ENCODE measurements at regions not wholly inside any gene's neighbourhood (a gene's known extent, or its start where the extent isn't known, plus 50 kb on each side); places are given as distances from the start of the nearest gene placed in this dataset.

DNA sequence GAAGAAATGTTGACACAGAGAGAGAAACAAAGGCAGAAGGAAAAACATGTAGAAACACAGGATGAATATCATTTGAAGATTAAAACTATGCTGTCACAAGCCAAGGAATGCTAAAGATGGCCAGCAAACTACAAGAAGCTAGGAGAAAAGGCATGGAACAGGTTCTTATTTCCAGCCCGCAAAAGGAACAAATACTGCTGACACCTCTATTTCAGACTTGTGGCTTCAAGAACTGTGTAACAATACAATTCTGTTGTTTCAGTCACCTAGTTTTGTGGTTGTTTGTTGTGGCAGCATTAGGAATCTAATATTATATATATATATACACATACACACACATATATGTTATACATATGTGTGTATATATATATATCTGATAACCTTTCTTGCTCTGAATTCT is 1543.9 kb downstream of the KCNT2 start:
- Histone ChIP-seq H3K79me2 (ENCODE audit: low read length) (no peaks in the 10 kb centered on the region), H3K9ac (ENCODE audit: low read length) (no peak overlapping the region), H3K9me3 (ENCODE audit: low read length) (peaks cover 9% of the 10 kb centered on the region; the same call in 1 of the 2 replicates), H3K4me2 (ENCODE audit: low read depth, low read length, poor library complexity, severe bottlenecking) (no peak overlapping the region), H3K27me3 (ENCODE audit: low read length) (no peaks in the 10 kb centered on the region), H3K27ac (ENCODE audit: low read length) (no peak overlapping the region), H3K9me2 (replicated peaks; ENCODE audit: insufficient read depth, low read length) (no peaks in the 10 kb centered on the region), H3K4me1 (ENCODE audit: low read length) (no peaks in the 10 kb centered on the region), H2AFZ (ENCODE audit: low read length) (no peak overlapping the region), H3K4me3 (ENCODE audit: low read length) (no peak overlapping the region), H3K36me3 (ENCODE audit: insufficient read depth, low read length) (no peaks in the 10 kb centered on the region), H4K20me1 (ENCODE audit: insufficient read depth, low read depth, low read length) (no peaks in the 10 kb centered on the region)
- no peak for DNase-seq

DNA sequence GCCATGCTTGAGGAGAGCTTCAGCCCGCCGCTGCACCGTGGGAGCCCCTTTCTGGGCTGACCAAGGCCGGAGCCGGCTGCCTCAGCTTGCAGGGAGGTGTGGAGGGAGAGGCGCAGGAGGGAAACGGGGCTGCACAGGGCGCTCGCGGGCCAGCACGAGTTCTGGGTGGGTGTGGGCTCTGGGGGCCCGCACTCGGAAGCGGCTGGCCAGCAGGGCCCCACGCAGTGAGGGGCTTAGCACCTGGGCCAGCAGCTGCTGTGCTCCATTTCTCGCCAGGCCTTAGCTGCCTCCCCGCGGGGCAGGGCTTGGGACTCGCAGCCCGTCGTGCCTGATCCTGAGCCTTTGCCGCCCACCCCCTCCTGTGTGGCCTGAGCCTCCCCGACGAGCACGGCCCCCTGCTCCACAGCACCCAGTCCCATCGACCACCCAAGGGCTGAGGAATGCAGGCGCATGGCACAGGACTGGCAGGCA is 1554.0 kb downstream of the KCNT2 start:
- Histone ChIP-seq H3K9me3 (ENCODE audit: low read length) (peaks cover 6% of the 10 kb centered on the region; the same call in 1 of the 2 replicates), H3K4me1 (ENCODE audit: low read length) (no peaks in the 10 kb centered on the region), H3K27me3 (ENCODE audit: low read length) (no peaks in the 10 kb centered on the region), H3K9me2 (replicated peaks; ENCODE audit: insufficient read depth, low read length) (no peaks in the 10 kb centered on the region), H3K4me3 (ENCODE audit: low read length) (no peak overlapping the region), H3K9ac (ENCODE audit: low read length) (no peak overlapping the region), H3K4me2 (ENCODE audit: low read depth, low read length, poor library complexity, severe bottlenecking) (no peak overlapping the region), H3K79me2 (ENCODE audit: low read length) (no peaks in the 10 kb centered on the region), H3K27ac (ENCODE audit: low read length) (no peak overlapping the region), H3K36me3 (ENCODE audit: insufficient read depth, low read length) (no peaks in the 10 kb centered on the region), H2AFZ (ENCODE audit: low read length) (no peak overlapping the region), H4K20me1 (ENCODE audit: insufficient read depth, low read depth, low read length) (no peaks in the 10 kb centered on the region)
- no peak for DNase-seq

DNA sequence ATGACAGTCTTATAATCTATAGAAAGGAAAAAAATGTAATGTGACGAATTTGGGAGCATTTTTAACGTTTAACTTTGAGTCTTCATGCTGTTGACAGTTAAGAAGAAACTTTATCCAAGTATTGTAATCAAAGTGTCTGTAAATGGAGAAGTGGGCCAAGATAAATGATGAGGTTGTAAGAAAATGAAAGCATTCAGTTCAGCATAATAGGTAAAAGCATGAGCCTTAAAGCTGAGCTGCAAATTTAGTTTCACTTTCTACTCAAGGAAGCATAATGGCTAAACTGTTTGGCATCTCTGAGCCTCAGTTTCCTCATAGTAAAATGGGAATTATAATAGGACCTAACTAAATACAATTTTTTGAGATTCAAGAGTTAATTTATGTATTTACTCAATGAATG is 1554.8 kb downstream of the KCNT2 start:
- H3K27me3 ChIP-seq (ENCODE audit: low read length), result no peaks in the 10 kb centered on the region
- H3K9me3 ChIP-seq (ENCODE audit: low read length), result peaks cover 10% of the 10 kb centered on the region
- no peaks in the 10 kb centered on the region for H3K4me1 ChIP-seq (ENCODE audit: low read length)
- H2AFZ ChIP-seq (ENCODE audit: low read length), result no peak overlapping the region
- no peaks in the 10 kb centered on the region for H3K79me2 ChIP-seq (ENCODE audit: low read length)
- H3K27ac ChIP-seq (ENCODE audit: low read length), result no peak overlapping the region
- DNase-seq, result no peak
- H3K36me3 ChIP-seq (ENCODE audit: insufficient read depth, low read length), result no peaks in the 10 kb centered on the region
- no peak overlapping the region for H3K9ac ChIP-seq (ENCODE audit: low read length)
- H4K20me1 ChIP-seq (ENCODE audit: insufficient read depth, low read depth, low read length), result no peaks in the 10 kb centered on the region
- no peak overlapping the region for H3K4me3 ChIP-seq (ENCODE audit: low read length)
- H3K9me2 ChIP-seq (replicated peaks; ENCODE audit: insufficient read depth, low read length), result no peaks in the 10 kb centered on the region
- H3K4me2 ChIP-seq (ENCODE audit: low read depth, low read length, poor library complexity, severe bottlenecking), result no peak overlapping the region

DNA sequence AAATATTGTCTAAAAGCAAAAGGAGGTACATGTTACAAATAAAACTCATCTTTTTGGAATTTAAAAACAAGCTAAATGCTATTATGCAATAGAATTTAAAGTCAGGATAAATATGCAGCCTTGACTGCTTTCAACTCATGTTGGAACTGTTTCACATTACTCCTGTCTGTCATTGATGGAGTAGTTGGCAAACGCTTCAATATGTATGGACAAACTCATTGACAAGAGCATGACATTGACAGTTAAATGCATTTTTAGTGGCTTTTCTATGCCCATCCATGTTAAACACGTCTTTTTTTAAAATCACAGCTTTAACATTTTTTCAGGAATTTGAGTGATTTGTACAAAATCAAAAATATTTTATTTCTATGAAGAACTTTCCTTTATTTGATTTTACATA is 1560.5 kb downstream of the KCNT2 start:
- Histone ChIP-seq H3K79me2 (ENCODE audit: low read length) (no peaks in the 10 kb centered on the region), H3K9me3 (ENCODE audit: low read length) (peaks cover 22% of the 10 kb centered on the region), H3K4me1 (ENCODE audit: low read length) (no peaks in the 10 kb centered on the region), H2AFZ (ENCODE audit: low read length) (no peak overlapping the region), H3K27ac (ENCODE audit: low read length) (no peak overlapping the region), H3K4me3 (ENCODE audit: low read length) (no peak overlapping the region), H3K27me3 (ENCODE audit: low read length) (no peaks in the 10 kb centered on the region), H3K9ac (ENCODE audit: low read length) (no peak overlapping the region), H3K4me2 (ENCODE audit: low read depth, low read length, poor library complexity, severe bottlenecking) (no peak overlapping the region), H4K20me1 (ENCODE audit: insufficient read depth, low read depth, low read length) (no peaks in the 10 kb centered on the region), H3K9me2 (replicated peaks; ENCODE audit: insufficient read depth, low read length) (no peaks in the 10 kb centered on the region), H3K36me3 (ENCODE audit: insufficient read depth, low read length) (no peaks in the 10 kb centered on the region)
- DNase-seq, result no peak

DNA sequence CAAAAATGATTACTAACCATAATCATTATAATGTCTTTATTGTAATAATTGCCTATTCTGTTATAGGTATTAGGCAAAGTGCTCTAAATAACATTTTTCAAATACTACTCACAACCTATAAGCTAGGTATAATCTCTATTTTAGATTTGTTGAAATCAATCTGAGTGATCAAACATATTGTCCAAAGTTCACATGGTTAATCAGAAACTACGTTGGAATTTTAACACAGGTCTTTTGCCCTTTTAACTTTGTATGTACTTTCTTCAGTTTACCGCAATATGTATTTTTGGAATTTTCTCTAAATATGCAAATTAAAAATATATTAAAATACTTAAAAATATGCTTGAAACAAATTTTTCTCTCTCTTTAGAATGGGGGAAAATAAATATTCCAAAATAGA is 1563.2 kb downstream of the KCNT2 start:
- H3K9ac ChIP-seq (ENCODE audit: low read length), result no peak overlapping the region
- no peak overlapping the region for H3K4me2 ChIP-seq (ENCODE audit: low read depth, low read length, poor library complexity, severe bottlenecking)
- no peak overlapping the region for H3K27ac ChIP-seq (ENCODE audit: low read length)
- H3K9me3 ChIP-seq (ENCODE audit: low read length), result peaks cover 22% of the 10 kb centered on the region
- no peaks in the 10 kb centered on the region for H3K9me2 ChIP-seq (replicated peaks; ENCODE audit: insufficient read depth, low read length)
- no peaks in the 10 kb centered on the region for H3K36me3 ChIP-seq (ENCODE audit: insufficient read depth, low read length)
- H3K27me3 ChIP-seq (ENCODE audit: low read length), result no peaks in the 10 kb centered on the region
- H3K4me3 ChIP-seq (ENCODE audit: low read length), result no peak overlapping the region
- no peaks in the 10 kb centered on the region for H3K79me2 ChIP-seq (ENCODE audit: low read length)
- no peak overlapping the region for H2AFZ ChIP-seq (ENCODE audit: low read length)
- no peaks in the 10 kb centered on the region for H3K4me1 ChIP-seq (ENCODE audit: low read length)
- no peak for DNase-seq
- H4K20me1 ChIP-seq (ENCODE audit: insufficient read depth, low read depth, low read length), result no peaks in the 10 kb centered on the region

DNA sequence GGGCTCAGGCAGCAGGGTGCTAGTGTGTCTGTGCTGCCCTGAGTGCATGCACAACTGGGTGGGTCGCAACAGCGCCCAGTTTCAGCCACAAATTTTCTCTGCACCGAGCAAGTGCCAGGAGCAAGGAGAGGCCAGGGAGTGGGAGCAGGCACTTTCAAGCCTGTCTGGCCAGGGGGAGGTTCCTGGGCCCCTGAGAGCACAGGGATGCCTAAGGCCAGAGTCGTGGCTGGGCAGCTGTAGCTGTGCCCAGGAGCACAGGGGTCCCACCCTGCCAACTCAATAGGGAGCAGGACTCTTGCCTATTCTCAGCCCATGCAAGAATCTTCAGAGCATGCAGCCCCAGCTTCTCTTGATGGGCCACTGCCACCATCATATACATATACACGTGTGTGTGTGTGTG is 1577.4 kb downstream of the KCNT2 start:
- peaks cover 24% of the 10 kb centered on the region for H3K9me3 ChIP-seq (ENCODE audit: low read length)
- no peak overlapping the region for H3K27ac ChIP-seq (ENCODE audit: low read length)
- no peak overlapping the region for H3K4me3 ChIP-seq (ENCODE audit: low read length)
- H3K4me2 ChIP-seq (ENCODE audit: low read depth, low read length, poor library complexity, severe bottlenecking), result no peak overlapping the region
- no peak overlapping the region for H2AFZ ChIP-seq (ENCODE audit: low read length)
- H3K36me3 ChIP-seq (ENCODE audit: insufficient read depth, low read length), result no peaks in the 10 kb centered on the region
- H3K9me2 ChIP-seq (replicated peaks; ENCODE audit: insufficient read depth, low read length), result no peaks in the 10 kb centered on the region
- H4K20me1 ChIP-seq (ENCODE audit: insufficient read depth, low read depth, low read length), result no peaks in the 10 kb centered on the region
- no peaks in the 10 kb centered on the region for H3K4me1 ChIP-seq (ENCODE audit: low read length)
- no peaks in the 10 kb centered on the region for H3K79me2 ChIP-seq (ENCODE audit: low read length)
- H3K9ac ChIP-seq (ENCODE audit: low read length), result no peak overlapping the region
- DNase-seq, result no peak
- no peaks in the 10 kb centered on the region for H3K27me3 ChIP-seq (ENCODE audit: low read length)

DNA sequence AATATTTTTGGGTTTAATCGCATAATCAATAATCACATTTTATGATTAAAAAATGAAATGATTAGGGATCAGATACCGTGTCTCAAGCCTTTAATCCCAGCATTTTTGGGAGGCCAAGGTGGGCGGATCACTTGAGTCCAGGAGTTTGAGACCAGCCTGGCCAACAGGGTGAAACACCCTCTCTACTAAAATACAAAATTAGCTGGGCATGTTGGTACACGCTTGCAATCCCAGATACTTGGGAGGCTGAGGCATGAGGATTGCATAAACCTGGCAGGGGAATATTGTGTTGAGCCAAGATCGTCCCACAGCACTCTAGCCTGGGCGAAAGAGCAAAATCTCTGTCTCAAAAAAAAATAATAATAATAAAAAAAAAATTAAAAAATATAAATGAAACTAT is 1581.4 kb downstream of the KCNT2 start:
- H3K79me2 ChIP-seq (ENCODE audit: low read length), result no peaks in the 10 kb centered on the region
- H3K4me3 ChIP-seq (ENCODE audit: low read length), result no peak overlapping the region
- H3K9me2 ChIP-seq (replicated peaks; ENCODE audit: insufficient read depth, low read length), result no peaks in the 10 kb centered on the region
- no peak for DNase-seq
- H3K9ac ChIP-seq (ENCODE audit: low read length), result no peak overlapping the region
- H3K27me3 ChIP-seq (ENCODE audit: low read length), result no peaks in the 10 kb centered on the region
- H3K36me3 ChIP-seq (ENCODE audit: insufficient read depth, low read length), result no peaks in the 10 kb centered on the region
- no peak overlapping the region for H2AFZ ChIP-seq (ENCODE audit: low read length)
- no peaks in the 10 kb centered on the region for H3K4me1 ChIP-seq (ENCODE audit: low read length)
- no peak overlapping the region for H3K4me2 ChIP-seq (ENCODE audit: low read depth, low read length, poor library complexity, severe bottlenecking)
- no peak overlapping the region for H3K27ac ChIP-seq (ENCODE audit: low read length)
- H3K9me3 ChIP-seq (ENCODE audit: low read length), result peaks cover 24% of the 10 kb centered on the region
- no peaks in the 10 kb centered on the region for H4K20me1 ChIP-seq (ENCODE audit: insufficient read depth, low read depth, low read length)

DNA sequence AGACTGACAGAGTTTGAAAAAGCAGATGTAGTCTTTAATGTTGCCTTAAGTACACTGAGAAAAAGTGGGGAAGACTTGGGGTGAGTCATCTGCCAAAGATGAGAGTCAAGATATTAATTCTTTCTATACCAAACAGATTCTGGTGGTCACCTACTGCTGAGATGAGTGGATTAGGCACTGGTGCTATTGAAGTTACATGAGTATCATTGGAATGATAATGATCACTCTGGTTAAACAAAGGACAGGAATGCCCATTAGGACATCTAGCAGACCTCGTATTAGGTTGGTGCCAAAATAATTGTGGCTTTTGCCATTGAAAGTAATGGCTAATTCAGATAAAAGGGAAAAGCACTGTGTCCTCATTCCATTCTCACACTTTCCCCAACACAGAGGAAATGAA is 1588.9 kb downstream of the KCNT2 start:
- Histone ChIP-seq H3K9me3 (ENCODE audit: low read length) (peaks cover 18% of the 10 kb centered on the region; the same call in 1 of the 2 replicates), H3K4me1 (ENCODE audit: low read length) (no peaks in the 10 kb centered on the region), H3K27ac (ENCODE audit: low read length) (no peak overlapping the region), H3K27me3 (ENCODE audit: low read length) (no peaks in the 10 kb centered on the region), H3K79me2 (ENCODE audit: low read length) (no peaks in the 10 kb centered on the region), H4K20me1 (ENCODE audit: insufficient read depth, low read depth, low read length) (no peaks in the 10 kb centered on the region), H3K4me3 (ENCODE audit: low read length) (no peak overlapping the region), H3K9me2 (replicated peaks; ENCODE audit: insufficient read depth, low read length) (no peaks in the 10 kb centered on the region), H3K9ac (ENCODE audit: low read length) (no peak overlapping the region), H3K4me2 (ENCODE audit: low read depth, low read length, poor library complexity, severe bottlenecking) (no peak overlapping the region), H2AFZ (ENCODE audit: low read length) (no peak overlapping the region), H3K36me3 (ENCODE audit: insufficient read depth, low read length) (no peaks in the 10 kb centered on the region)
- no peak for DNase-seq

DNA sequence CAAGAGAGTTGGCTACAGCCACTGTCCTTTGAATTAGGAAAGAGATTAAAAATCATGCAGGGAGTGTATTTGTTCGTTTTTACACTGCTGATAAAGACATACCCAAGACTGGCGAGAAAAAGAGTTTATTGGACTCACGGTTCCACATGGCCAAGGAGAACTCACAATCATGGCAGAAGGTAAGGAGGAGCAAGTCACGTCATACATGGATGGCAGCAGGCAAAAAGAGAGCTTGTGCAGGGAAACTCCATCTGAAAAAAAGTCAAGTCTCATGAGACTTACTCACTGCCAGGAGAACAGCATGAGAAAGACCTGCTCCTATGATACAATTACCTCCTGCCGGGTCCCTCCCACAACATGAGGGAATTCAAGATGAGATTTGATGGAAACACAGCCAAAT is 1595.2 kb downstream of the KCNT2 start:
- H3K9me3 ChIP-seq (ENCODE audit: low read length), result peaks cover 19% of the 10 kb centered on the region
- no peaks in the 10 kb centered on the region for H3K9me2 ChIP-seq (replicated peaks; ENCODE audit: insufficient read depth, low read length)
- H3K9ac ChIP-seq (ENCODE audit: low read length), result no peak overlapping the region
- DNase-seq, result no peak
- H3K36me3 ChIP-seq (ENCODE audit: insufficient read depth, low read length), result no peaks in the 10 kb centered on the region
- H3K4me1 ChIP-seq (ENCODE audit: low read length), result no peaks in the 10 kb centered on the region
- H4K20me1 ChIP-seq (ENCODE audit: insufficient read depth, low read depth, low read length), result no peaks in the 10 kb centered on the region
- H3K79me2 ChIP-seq (ENCODE audit: low read length), result no peaks in the 10 kb centered on the region
- H3K4me2 ChIP-seq (ENCODE audit: low read depth, low read length, poor library complexity, severe bottlenecking), result no peak overlapping the region
- no peak overlapping the region for H2AFZ ChIP-seq (ENCODE audit: low read length)
- H3K27me3 ChIP-seq (ENCODE audit: low read length), result no peaks in the 10 kb centered on the region
- H3K4me3 ChIP-seq (ENCODE audit: low read length), result no peak overlapping the region
- no peak overlapping the region for H3K27ac ChIP-seq (ENCODE audit: low read length)

Measured in Karpas-422 (cell line).